ENCODE measurements at regions not wholly inside any gene's neighbourhood (a gene's known extent, or its start where the extent isn't known, plus 50 kb on each side); places are given as distances from the start of the nearest gene placed in this dataset.
"Not testable (repeated sequence)": the region's sequence is repeated elsewhere in the genome, so short reads cannot be mapped to it uniquely, and the experiment has no call there.

DNA sequence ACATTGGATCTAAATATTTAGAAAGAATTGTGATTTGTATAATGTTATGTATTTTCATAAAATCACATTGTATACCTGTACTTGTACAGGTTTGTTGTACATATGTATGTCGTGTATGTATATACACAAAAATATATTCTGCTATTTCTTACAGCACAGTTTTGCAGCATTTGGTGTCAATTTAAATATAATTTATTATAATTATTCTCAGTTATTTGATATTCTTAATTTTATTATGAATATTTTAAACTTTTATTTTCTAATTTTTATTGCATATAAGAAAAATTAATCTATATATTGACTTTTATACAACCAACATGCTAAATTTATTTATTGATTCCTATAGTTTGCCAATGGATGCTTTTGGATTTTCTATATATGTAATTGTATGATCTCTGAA, 137.0 kb downstream of the GOLGA6L6 start:
- not testable (repeated sequence) for TF ChIP-seq POLR2A, POLR2AphosphoS5, EP300 (IDR thresholded peaks at IDR 0.05)
- TF ChIP-seq, protein P1, sequence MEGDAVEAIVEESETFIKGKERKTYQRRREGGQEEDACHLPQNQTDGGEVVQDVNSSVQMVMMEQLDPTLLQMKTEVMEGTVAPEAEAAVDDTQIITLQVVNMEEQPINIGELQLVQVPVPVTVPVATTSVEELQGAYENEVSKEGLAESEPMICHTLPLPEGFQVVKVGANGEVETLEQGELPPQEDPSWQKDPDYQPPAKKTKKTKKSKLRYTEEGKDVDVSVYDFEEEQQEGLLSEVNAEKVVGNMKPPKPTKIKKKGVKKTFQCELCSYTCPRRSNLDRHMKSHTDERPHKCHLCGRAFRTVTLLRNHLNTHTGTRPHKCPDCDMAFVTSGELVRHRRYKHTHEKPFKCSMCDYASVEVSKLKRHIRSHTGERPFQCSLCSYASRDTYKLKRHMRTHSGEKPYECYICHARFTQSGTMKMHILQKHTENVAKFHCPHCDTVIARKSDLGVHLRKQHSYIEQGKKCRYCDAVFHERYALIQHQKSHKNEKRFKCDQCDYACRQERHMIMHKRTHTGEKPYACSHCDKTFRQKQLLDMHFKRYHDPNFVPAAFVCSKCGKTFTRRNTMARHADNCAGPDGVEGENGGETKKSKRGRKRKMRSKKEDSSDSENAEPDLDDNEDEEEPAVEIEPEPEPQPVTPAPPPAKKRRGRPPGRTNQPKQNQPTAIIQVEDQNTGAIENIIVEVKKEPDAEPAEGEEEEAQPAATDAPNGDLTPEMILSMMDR (IDR thresholded peaks at IDR 0.05): not testable (repeated sequence)

Data from upper lobe of left lung (tissue), 4 donors.